Kidney glomerular epithelial cell (primary cell): ENCODE measurements at regions not wholly inside any gene's neighbourhood (a gene's known extent, or its start where the extent isn't known, plus 50 kb on each side); places are given as distances from the start of the nearest gene placed in this dataset.
A peak's percentile ranks its signal among the peaks of the same experiment; 100 is the strongest.

ENCODE experiments used
- DNase-seq: peaks from one replicate; lab custom pipeline; 2025; lab: John Stamatoyannopoulos, UW

DNA sequence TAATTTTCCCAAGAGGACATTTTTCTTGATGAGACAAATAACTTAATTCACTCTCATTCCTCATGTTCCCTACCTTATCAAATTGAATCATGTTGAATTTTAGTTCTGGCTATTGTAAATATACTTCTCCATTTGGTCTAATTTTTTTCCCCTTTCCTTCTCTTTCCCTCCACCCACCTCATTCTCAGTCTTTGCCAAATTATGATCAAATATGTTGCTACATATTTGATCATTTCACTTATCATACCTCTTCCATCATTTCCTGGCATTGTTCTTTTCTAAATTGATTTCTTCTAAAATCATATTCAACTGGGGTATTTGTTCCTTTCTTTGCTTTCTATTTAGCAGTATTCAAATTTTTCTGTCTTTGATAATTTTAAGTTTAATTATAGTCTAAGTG, 52.3 kb downstream of the HDGFL1 start:
- no peak for DNase-seq

- no peak for DNase-seq
Observed at GRCh38 chr6:22622351-22622750, 53.0 kb downstream of the HDGFL1 start.

DNA sequence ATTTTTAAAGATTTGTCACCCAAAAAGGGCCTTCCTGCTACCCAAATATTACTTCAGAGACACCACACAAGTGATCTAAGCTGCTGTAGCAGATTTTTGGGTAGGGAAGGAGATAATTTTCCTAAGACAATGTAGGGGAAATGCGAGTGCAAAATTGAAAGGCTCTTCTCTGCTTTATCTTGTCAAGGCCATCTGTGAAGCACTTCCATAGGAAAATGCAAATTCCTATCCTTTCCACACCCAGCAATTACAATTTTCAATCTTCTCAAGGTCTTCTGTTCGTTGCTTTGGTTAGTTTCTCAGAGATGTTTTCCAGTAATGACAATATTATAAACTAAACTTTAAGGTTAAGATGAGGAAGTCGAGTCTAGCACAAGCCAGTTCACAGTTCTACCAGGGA, 53.4 kb downstream of the HDGFL1 start:
- DNase-seq, result no peak

DNA sequence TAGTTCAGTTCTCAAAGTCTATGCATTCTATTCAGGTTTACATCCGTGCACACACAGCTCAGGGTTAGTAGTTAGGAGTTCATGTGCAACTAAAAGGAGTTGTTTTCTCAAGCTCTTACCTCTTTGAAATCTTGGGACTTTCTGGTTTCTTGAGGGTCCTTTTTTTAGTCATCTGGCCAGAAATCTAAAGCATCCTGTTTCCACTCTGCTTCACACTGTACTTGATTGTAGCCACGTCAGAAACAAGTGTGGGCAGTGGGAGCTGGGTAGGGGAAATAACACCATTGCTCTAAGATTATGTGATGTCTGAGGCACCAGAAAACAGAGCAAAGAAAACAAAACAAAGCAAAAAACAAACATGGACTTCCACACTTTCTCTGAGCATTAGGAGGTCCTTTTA, 58.3 kb downstream of the HDGFL1 start:
- no peak for DNase-seq

DNA sequence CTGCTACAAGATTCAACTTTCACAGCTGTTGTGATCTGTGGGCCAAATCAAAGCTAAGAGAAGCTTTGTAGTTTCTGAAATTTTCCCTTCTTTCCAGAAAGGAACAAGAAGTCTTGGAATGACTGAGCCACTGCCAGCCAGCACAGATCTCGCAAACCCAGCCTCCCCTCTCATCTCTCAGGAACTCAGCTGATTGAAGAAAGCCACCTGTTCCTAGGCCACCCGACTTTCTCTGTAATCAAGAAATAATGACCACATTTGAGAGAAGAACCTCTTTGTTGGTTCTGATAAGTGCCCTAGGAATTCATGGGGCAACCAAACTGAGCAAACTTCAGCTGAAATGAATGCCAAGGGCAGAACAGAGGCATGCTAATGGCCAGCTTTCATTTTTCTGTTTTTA, 61.7 kb downstream of the HDGFL1 start:
- no peak for DNase-seq

GRCh38 chr6:22632581-22633145, 63.3 kb downstream of the HDGFL1 start:
- DNase-seq, result no peak

- DNase-seq, result peak; percentile 18
Observed at GRCh38 chr6:22636452-22636851, 67.1 kb downstream of the HDGFL1 start.

DNA sequence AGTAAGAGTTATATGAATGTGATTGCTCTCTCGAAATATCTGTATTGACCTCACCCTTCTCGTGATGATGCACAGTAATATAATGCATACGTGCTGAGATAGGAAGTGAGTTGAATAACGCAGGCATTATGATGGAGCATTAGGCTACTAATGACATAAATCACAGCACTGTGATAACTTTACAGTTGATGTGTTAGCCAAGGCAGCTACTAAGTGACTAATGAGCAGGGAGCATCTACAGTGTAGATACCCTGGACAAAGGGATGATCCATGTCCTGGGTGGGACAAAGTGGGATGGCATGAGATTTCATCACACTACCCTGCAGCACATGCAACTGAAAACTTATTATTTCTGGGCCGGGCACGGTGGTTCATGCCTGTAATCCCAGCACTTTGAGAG, 68.4 kb downstream of the HDGFL1 start:
- DNase-seq, result no peak

- DNase-seq, result no peak
Observed at GRCh38 chr6:22638320-22638719, 69.0 kb downstream of the HDGFL1 start.

DNA sequence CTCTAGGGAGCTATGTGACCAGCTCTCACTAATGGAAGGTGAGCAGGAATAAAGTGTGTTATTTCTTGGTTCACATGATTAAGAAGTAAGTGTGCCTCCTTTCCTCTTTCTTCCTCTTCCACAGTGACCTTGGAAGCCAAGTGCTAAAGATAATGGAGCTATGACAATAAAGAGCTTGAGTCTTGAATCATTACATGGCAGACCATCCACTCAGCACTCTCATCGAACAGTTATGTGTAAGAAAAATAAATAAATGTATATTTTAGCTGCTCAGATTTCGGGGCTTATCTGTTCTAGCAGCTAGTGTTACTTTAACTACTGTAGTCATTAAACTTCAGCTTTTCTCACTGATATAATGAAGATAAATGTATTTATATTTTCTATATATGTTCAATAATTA, 72.9 kb downstream of the HDGFL1 start:
- no peak for DNase-seq

DNA sequence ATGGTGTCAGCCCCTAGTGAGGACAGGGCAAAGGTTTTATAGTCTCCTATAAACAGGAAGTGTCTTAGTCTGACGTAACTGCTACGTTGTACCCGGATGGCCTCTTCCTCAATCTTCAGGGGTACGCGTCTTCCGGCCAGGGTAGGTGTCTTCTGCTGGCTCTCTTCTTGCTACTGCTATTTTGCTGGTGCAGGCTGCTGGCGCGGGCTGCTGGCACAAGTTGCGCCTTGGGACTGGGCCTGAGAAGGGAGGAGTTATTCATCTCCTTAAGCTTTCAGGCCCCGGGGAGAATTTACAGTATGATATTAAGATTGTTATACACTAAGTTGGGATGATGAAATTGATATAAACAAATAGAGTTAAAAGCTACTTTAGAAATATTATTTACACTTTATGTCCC, 74.4 kb downstream of the HDGFL1 start:
- no peak for DNase-seq

DNA sequence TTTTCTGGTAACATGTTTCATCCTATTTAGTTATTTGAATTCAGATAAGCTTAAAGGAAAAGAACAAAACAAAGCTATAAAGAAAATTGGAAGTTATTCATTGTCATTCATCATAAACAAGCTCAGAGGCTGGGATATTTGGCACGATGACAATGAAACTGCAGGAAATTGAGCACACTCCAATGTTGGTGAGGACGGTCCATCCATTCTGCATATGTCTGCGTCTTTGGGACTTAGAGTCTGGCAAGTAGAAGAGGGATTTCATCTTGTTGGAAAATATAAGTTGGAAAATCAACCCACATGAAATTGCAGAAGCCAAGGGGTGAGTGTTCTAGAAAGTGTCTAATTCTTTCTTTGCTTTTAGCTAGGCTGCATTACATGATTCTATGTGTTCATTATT, 78.4 kb downstream of the HDGFL1 start:
- no peak for DNase-seq

GRCh38 chr6:22651731-22652130, 82.4 kb downstream of the HDGFL1 start:
- DNase-seq, result no peak

- no peak for DNase-seq
Observed at GRCh38 chr6:22653980-22654610, 84.7 kb downstream of the HDGFL1 start.

DNA sequence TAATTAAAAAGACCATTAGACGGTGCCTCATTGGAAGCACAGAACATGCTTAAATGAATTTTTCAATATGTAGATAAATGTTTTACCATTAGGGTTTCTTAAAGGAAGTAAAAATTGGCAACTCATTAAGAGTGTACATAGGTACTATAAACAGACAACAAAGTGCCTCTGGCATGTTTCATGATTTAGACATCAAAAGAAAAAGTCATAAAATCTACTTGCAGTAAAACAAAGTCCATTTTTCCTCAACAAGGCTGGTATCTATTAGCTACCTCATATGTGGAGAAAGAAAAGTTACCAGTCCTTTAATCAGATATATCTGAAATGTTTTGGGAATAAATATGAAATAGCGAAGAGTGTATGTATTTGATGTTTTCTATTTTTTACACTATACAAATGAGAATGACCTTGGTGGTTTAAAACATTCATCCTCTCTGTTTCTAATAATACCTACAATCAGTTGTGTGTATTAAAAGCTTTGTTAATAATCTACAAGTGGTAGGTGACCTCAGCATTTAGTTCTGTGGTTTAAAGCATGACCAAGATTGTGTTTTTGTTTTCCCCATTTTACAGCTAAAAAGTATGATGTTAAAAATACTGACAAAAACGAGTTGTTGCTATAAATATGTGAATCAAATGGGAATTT, 87.5 kb downstream of the HDGFL1 start:
- peak; percentile 20 for DNase-seq

GRCh38 chr6:22657352-22657980, 88.1 kb downstream of the HDGFL1 start:
- DNase-seq, result no peak

GRCh38 chr6:22658183-22658582, 88.8 kb downstream of the HDGFL1 start:
- no peak for DNase-seq

- no peak for DNase-seq
Observed at GRCh38 chr6:22658934-22659333, 89.6 kb downstream of the HDGFL1 start.

GRCh38 chr6:22664968-22665367, 95.6 kb downstream of the HDGFL1 start:
- DNase-seq, result no peak

- no peak for DNase-seq
Observed at GRCh38 chr6:22666021-22666420, 96.7 kb downstream of the HDGFL1 start.

GRCh38 chr6:22666586-22666985, 97.2 kb downstream of the HDGFL1 start:
- no peak for DNase-seq

- no peak for DNase-seq
Observed at GRCh38 chr6:22667855-22668254, 98.5 kb downstream of the HDGFL1 start.

- no peak for DNase-seq
Observed at GRCh38 chr6:22668307-22668706, 98.9 kb downstream of the HDGFL1 start.
